ENCODE measurements at regions not wholly inside any gene's neighbourhood (a gene's known extent, or its start where the extent isn't known, plus 50 kb on each side); places are given as distances from the start of the nearest gene placed in this dataset.

DNA sequence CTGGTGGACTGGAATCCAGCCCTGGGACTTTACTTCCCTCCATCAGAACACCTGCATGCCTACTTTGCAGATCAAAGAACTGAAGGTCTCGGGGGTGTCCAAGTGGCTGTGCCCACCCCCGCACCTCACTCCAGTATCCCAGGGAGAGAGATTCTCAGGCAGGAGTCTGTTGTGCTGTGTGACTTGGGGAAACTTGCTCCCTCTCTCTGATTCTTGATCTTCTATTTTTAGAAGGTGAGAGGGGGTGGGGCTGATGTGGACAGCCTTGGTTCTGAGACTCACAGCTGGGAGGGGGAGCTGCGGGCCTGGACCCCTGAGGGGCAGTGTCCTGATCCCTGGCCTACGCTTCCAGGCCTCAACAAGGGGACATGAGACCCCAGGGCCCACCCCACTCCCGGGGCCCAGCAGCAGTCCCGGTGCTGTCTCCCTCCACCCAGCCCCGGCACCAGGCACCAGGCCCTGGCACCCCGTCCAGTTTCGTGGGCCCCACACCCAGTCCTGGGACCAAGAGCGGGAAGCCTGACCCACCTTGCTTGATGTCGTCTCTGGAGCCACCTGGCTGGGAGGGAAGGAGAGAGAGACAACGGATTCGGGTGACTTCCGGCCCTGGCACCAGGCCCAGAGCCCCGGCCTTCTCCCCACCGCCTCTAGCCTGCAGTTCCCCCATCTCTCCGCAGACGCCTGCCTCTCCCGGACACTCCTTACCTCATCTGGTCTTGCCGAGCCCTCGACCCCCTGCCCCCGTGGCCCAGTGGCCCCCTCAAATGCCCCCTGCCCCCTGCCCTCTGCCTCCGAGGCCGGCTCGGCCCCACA lies 74.0 kb upstream of the SPTLC1 start:
- in situ Hi-C loops (cut with MboI; ENCODE audit: low pct_ligation_motif_present in 1 of 4, low pct_unique_long_range_greater_than_20kb in 1 of 4, low sequenced_read_pairs in 3 of 4) = no loop called here
- DNase-seq = no peak
- Histone ChIP-seq H3K27ac (no peak overlapping the region), H3K9me3 (no peaks in the 10 kb centered on the region), H3K36me3 (no peaks in the 10 kb centered on the region), H3K4me1 (no peaks in the 10 kb centered on the region), H3K27me3 (no peaks in the 10 kb centered on the region), H3K4me3 (no peak overlapping the region)
- no peak for TF ChIP-seq POLR2AphosphoS5 (IDR thresholded peaks at IDR 0.05)
- intact Hi-C loops (cut with DNase I; ENCODE audit: low total_unique reads) = no loop called here
- 59% methylated on average over 20 of the region's 25 CpGs; no CpG with 5 or more reads in 1 of the 2 donors for WGBS, 2 donors (ENCODE audit: low coverage in 1 of 2)

- WGBS, 2 donors (ENCODE audit: low coverage in 1 of 2) = 78 to 88% methylated on average over 3 to 8 of the region's 10 CpGs
- Histone ChIP-seq H3K27ac (no peak overlapping the region), H3K27me3 (no peaks in the 10 kb centered on the region), H3K36me3 (no peaks in the 10 kb centered on the region), H3K4me3 (no peak overlapping the region), H3K9me3 (no peaks in the 10 kb centered on the region), H3K4me1 (no peaks in the 10 kb centered on the region)
- in situ Hi-C loops (cut with MboI; ENCODE audit: low pct_ligation_motif_present in 1 of 4, low pct_unique_long_range_greater_than_20kb in 1 of 4, low sequenced_read_pairs in 3 of 4) (no loop called here), intact Hi-C loops (cut with DNase I; ENCODE audit: low total_unique reads) (no loop called here)
- DNase-seq = no peak
- TF ChIP-seq, protein P1, sequence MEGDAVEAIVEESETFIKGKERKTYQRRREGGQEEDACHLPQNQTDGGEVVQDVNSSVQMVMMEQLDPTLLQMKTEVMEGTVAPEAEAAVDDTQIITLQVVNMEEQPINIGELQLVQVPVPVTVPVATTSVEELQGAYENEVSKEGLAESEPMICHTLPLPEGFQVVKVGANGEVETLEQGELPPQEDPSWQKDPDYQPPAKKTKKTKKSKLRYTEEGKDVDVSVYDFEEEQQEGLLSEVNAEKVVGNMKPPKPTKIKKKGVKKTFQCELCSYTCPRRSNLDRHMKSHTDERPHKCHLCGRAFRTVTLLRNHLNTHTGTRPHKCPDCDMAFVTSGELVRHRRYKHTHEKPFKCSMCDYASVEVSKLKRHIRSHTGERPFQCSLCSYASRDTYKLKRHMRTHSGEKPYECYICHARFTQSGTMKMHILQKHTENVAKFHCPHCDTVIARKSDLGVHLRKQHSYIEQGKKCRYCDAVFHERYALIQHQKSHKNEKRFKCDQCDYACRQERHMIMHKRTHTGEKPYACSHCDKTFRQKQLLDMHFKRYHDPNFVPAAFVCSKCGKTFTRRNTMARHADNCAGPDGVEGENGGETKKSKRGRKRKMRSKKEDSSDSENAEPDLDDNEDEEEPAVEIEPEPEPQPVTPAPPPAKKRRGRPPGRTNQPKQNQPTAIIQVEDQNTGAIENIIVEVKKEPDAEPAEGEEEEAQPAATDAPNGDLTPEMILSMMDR (IDR thresholded peaks at IDR 0.05) = no peak
- TF ChIP-seq EP300 (IDR thresholded peaks at IDR 0.05; ENCODE audit: low read depth) = no peak
- TF ChIP-seq POLR2A (IDR thresholded peaks at IDR 0.05) = no peak
- TF ChIP-seq POLR2AphosphoS5 (IDR thresholded peaks at IDR 0.05) = no peak
Observed at GRCh38 chr9:92187989-92188714, 72.9 kb upstream of the SPTLC1 start.

DNA sequence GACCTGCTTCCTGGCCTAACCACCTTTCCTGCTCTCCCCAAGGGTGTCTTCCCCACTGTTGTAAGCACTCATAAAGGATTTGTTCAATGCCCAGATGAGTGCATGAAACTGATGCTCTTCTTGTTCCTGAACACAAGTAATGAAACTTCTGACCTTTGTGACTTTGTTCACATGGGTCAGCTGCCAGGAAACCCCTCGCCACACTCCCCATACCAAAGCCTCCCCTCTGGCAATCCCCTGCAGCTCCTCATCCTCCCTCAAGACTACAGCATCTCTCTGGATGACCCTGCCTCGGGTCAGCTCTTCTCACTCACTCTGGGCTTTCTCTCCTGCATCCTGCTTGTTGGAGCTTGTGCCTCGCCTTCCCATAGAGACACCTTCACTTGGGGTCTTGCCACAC lies 72.2 kb upstream of the SPTLC1 start:
- in situ Hi-C loops (cut with MboI; ENCODE audit: low pct_ligation_motif_present in 1 of 4, low pct_unique_long_range_greater_than_20kb in 1 of 4, low sequenced_read_pairs in 3 of 4) = no loop called here
- DNase-seq = no peak
- TF ChIP-seq POLR2A (IDR thresholded peaks at IDR 0.05) (no peak), EP300 (IDR thresholded peaks at IDR 0.05; ENCODE audit: low read depth) (no peak), POLR2AphosphoS5 (IDR thresholded peaks at IDR 0.05) (no peak)
- TF ChIP-seq, protein P1 (IDR thresholded peaks at IDR 0.05) = no peak
- Histone ChIP-seq H3K9me3 (no peaks in the 10 kb centered on the region), H3K4me1 (no peaks in the 10 kb centered on the region), H3K27ac (no peak overlapping the region), H3K27me3 (no peaks in the 10 kb centered on the region), H3K36me3 (no peaks in the 10 kb centered on the region), H3K4me3 (no peak overlapping the region)
- intact Hi-C loops (cut with DNase I; ENCODE audit: low total_unique reads) = no loop called here
- WGBS, 2 donors (ENCODE audit: low coverage in 1 of 2) = 65 to 71% methylated on average over 2 to 3 of the region's 3 CpGs

DNA sequence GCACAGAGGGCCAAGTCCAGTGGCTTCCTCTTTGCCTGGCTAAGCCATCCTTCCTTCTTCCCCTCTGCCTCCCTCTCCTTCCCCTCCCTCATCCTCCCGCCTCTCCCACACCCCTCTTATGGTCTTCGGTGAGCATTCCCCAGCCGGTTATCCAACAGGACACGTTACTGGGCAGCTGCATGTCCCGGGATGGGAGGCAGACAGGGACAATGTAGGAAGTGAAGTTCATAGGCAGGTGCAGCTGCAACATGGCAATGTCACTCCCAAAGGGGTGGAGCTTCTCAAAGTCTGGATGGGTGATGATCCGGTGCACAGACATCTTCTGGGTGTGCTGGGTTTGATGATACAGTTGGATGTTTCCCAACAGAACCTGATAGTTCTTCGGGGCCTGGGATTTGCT lies 71.4 kb upstream of the SPTLC1 start:
- Histone ChIP-seq H3K27me3 (no peaks in the 10 kb centered on the region), H3K36me3 (no peaks in the 10 kb centered on the region), H3K9me3 (no peaks in the 10 kb centered on the region), H3K4me1 (no peaks in the 10 kb centered on the region), H3K27ac (no peak overlapping the region), H3K4me3 (no peak overlapping the region)
- TF ChIP-seq EP300 (IDR thresholded peaks at IDR 0.05; ENCODE audit: low read depth) (no peak), POLR2A (IDR thresholded peaks at IDR 0.05) (no peak), POLR2AphosphoS5 (IDR thresholded peaks at IDR 0.05) (no peak)
- TF ChIP-seq, protein P1 (IDR thresholded peaks at IDR 0.05) = no peak
- DNase-seq = no peak
- intact Hi-C loops (cut with DNase I; ENCODE audit: low total_unique reads) = no loop called here
- 33 to 60% methylated on average over 2 to 7 of the region's 7 CpGs for WGBS, 2 donors (ENCODE audit: low coverage in 1 of 2)
- in situ Hi-C loops (cut with MboI; ENCODE audit: low pct_ligation_motif_present in 1 of 4, low pct_unique_long_range_greater_than_20kb in 1 of 4, low sequenced_read_pairs in 3 of 4) = no loop called here
